ENCODE measurements at regions not wholly inside any gene's neighbourhood (a gene's known extent, or its start where the extent isn't known, plus 50 kb on each side); places are given as distances from the start of the nearest gene placed in this dataset.
"Not testable (repeated sequence)": the region's sequence is repeated elsewhere in the genome, so short reads cannot be mapped to it uniquely, and the experiment has no call there.

GRCh38 chr12:68486449-68486848 is 124.2 kb upstream of the RAP1B start:
- H3K9me3 Mint-ChIP-seq; H3K4me3 Mint-ChIP-seq; DNase-seq (ENCODE audit: low spot score); ATAC-seq; H3K27me3 Mint-ChIP-seq (ENCODE audit: low read depth); H3K27ac Mint-ChIP-seq; POLR2A ChIA-PET; H3K36me3 Mint-ChIP-seq: not testable (repeated sequence)
- peak; percentile 54; the same call in 1 of the 2 replicates for TF ChIP-seq ZNF121 (CRISPR knock-in tag; IDR thresholded peaks at IDR 0.05)
- CTCF ChIA-PET, result interaction anchor here (1.8 kb wide), 1 partner anchor 128 kb away, joined by 7 read pairs; no protein-coding TSS in a partner anchor
- H3K4me1 Mint-ChIP-seq, result peaks cover 15% of the 10 kb centered on the region

- H3K4me3 Mint-ChIP-seq, result no peak overlapping the region
- CTCF ChIA-PET, result interaction anchor here (1.2 kb wide), 1 partner anchor 129 kb away, joined by 4 read pairs; no protein-coding TSS in a partner anchor
These were observed 122.9 kb upstream of the RAP1B start for GRCh38 chr12:68487721-68488309.

More at GRCh38 chr12:68487721-68488309, 122.9 kb upstream of the RAP1B start:
- POLR2A ChIA-PET, result no interaction called here
- no peaks in the 10 kb centered on the region for H3K9me3 Mint-ChIP-seq
- peak; percentile 10 for DNase-seq (ENCODE audit: low spot score)
- peak; percentile 89 for ATAC-seq
- H3K4me1 Mint-ChIP-seq, result peaks cover 10% of the 10 kb centered on the region
- H3K36me3 Mint-ChIP-seq, result no peaks in the 10 kb centered on the region
- H3K27ac Mint-ChIP-seq, result no peak overlapping the region
- H3K27me3 Mint-ChIP-seq (ENCODE audit: low read depth), result no peaks in the 10 kb centered on the region
- TF ChIP-seq E2F1 (CRISPR knock-in tag; IDR thresholded peaks at IDR 0.05), result no peak
- no peak for TF ChIP-seq HMGA2 (CRISPR knock-in tag; IDR thresholded peaks at IDR 0.05)
- TF ChIP-seq FOXK1 (CRISPR knock-in tag; IDR thresholded peaks at IDR 0.05), result no peak
- no peak for TF ChIP-seq CTCF (IDR thresholded peaks at IDR 0.05)
- no peak for TF ChIP-seq CREM (CRISPR knock-in tag; IDR thresholded peaks at IDR 0.05)
- no peak for TF ChIP-seq FOXP4 (CRISPR knock-in tag; IDR thresholded peaks at IDR 0.05)
- TF ChIP-seq USF2 (CRISPR knock-in tag; IDR thresholded peaks at IDR 0.05), result peak; percentile 56
- no peak for TF ChIP-seq AR (CRISPR knock-in tag; IDR thresholded peaks at IDR 0.05)
- TF ChIP-seq ETV6 (CRISPR knock-in tag; IDR thresholded peaks at IDR 0.05), result no peak
- no peak for TF ChIP-seq ERG (CRISPR knock-in tag; IDR thresholded peaks at IDR 0.05)
- no peak for TF ChIP-seq OVOL2 (CRISPR knock-in tag; IDR thresholded peaks at IDR 0.05; ENCODE audit: borderline replicate concordance)
- no peak for TF ChIP-seq CREB1 (CRISPR knock-in tag; IDR thresholded peaks at IDR 0.05)
- TF ChIP-seq TP53 (CRISPR knock-in tag; IDR thresholded peaks at IDR 0.05), result no peak
- TF ChIP-seq PRDM15 (CRISPR knock-in tag; IDR thresholded peaks at IDR 0.05), result peak; percentile 31; the same call in 1 of the 2 replicates
